HepG2 (cell line): ENCODE measurements at regions not wholly inside any gene's neighbourhood (a gene's known extent, or its start where the extent isn't known, plus 50 kb on each side); places are given as distances from the start of the nearest gene placed in this dataset.

Source experiments
- HMG20B ChIP-seq: conservative IDR thresholded peaks from 2 replicates; pipeline ENCODE4 v1.6.1; 2016; ENCODE audit warnings: missing genetic modification reagents, missing compliant biosample characterization
- NCOR1 ChIP-seq: fragments of 200-600 bp; sonication (generic); IDR thresholded peaks from 2 replicates; pipeline ENCODE4 v1.7.0; 2017; ENCODE audit warnings: antibody characterized with exemption, low read length, borderline replicate concordance
- PHF21A ChIP-seq: sonication (generic); formaldehyde crosslinking; IDR thresholded peaks from 2 replicates; pipeline ENCODE4 v1.5.0; 2020; ENCODE audit warnings: mild to moderate bottlenecking, missing genetic modification reagents
- POLR2AphosphoS5 ChIP-seq: IDR thresholded peaks from 2 replicates; pipeline ENCODE4 v1.6.1; 2012; ENCODE audit warnings: low read depth, low read length
- TP53 ChIP-seq: sonication (generic); formaldehyde crosslinking; conservative IDR thresholded peaks from 2 replicates; pipeline ENCODE4 v1.4.0; 2020; ENCODE audit warnings: missing genetic modification reagents
- ZBTB1 ChIP-seq: sonication (generic); formaldehyde crosslinking; IDR thresholded peaks from 2 replicates; pipeline ENCODE4 v1.4.0; 2020; ENCODE audit warnings: missing genetic modification reagents, borderline replicate concordance

DNA sequence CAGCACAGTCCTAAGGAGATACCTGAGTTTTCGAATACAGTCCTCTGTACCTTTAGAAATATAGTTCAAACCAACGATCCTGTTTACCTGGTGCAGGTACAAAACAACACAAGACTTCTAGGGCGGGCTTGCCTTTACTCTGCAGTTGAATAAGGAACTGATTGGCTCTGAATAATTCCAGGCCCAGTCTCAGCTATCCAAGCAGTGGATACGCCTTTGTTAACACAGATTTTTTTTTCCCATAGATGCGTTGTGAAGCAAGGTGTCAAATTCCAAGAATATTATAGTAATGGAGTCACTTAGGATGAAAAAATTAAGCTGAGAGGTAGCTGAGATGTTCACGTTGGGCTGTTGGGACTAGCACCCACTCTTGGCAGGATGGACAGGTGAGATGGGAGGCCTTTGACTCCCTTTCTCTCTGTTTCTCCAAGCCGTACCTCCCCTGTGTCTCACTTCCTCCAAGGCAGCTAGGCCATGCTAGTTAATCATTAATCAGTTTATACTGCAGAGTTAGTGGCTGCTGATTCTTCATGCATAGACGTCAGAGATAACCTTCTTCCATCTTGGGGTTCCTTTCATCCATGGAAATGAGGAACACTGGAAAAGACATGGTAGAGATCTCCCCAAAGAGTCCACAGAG, 380.8 kb upstream of the ACVR2A start:
- no peak for TF ChIP-seq PHF21A (CRISPR knock-in tag)
- TF ChIP-seq ZBTB1 (CRISPR knock-in tag), result no peak
- TF ChIP-seq HMG20B (CRISPR knock-in tag), result no peak
- TF ChIP-seq TP53, result no peak
- no peak for TF ChIP-seq POLR2AphosphoS5
- no peak for TF ChIP-seq NCOR1
